Naive B cell (primary cell): ENCODE measurements at regions not wholly inside any gene's neighbourhood (a gene's known extent, or its start where the extent isn't known, plus 50 kb on each side); places are given as distances from the start of the nearest gene placed in this dataset.
"Not testable (repeated sequence)": the region's sequence is repeated elsewhere in the genome, so short reads cannot be mapped to it uniquely, and the experiment has no call there.

Source experiments
- ATAC-seq, 2 donors: fragments of 150-1000 bp; cut with Tn5 transposase; 2 replicates each; pipeline ENCODE4 v1.10.0; 2021; ENCODE audit warnings: low read depth in 2 of 2, mild to moderate bottlenecking in 2 of 2, moderate library complexity in 2 of 2
- DNase-seq: peaks from one replicate; pipeline ENCODE4 v3.0.0; 2022
- H3K27ac Mint-ChIP-seq, 6 donors: one replicate each; pipeline ENCODE4 v1.8.0; 2020 to 2022; ENCODE audit warnings: mild to moderate bottlenecking in 6 of 6, mixed read lengths in 6 of 6, moderate library complexity in 5 of 6, inconsistent platforms in 2 of 6
- H3K27me3 Mint-ChIP-seq, 3 donors: one replicate each; pipeline ENCODE4 v1.8.0; 2021 to 2022; ENCODE audit warnings: mixed read lengths in 3 of 3, mild to moderate bottlenecking in 1 of 3
- H3K36me3 Mint-ChIP-seq, 2 donors: one replicate each; pipeline ENCODE4 v1.8.0; 2020 to 2022; ENCODE audit warnings: mixed read lengths in 2 of 2, inconsistent platforms in 1 of 2, mild to moderate bottlenecking in 1 of 2
- H3K4me1 Mint-ChIP-seq, 3 donors: one replicate each; pipeline ENCODE4 v1.8.0; 2020 to 2022; ENCODE audit warnings: mixed read lengths in 3 of 3, inconsistent platforms in 1 of 3, mild to moderate bottlenecking in 1 of 3, moderate library complexity in 1 of 3
- H3K4me3 Mint-ChIP-seq, 8 donors: one replicate each; pipeline ENCODE4 v1.8.0; 2020 to 2022; ENCODE audit warnings: mild to moderate bottlenecking in 8 of 8, mixed read lengths in 8 of 8, moderate library complexity in 8 of 8, inconsistent platforms in 2 of 8
- H3K9me3 Mint-ChIP-seq, 7 donors: one replicate each; pipeline ENCODE4 v1.8.0; 2020 to 2022; ENCODE audit warnings: mixed read lengths in 7 of 7, mild to moderate bottlenecking in 5 of 7, inconsistent platforms in 2 of 7, moderate library complexity in 1 of 7

DNA sequence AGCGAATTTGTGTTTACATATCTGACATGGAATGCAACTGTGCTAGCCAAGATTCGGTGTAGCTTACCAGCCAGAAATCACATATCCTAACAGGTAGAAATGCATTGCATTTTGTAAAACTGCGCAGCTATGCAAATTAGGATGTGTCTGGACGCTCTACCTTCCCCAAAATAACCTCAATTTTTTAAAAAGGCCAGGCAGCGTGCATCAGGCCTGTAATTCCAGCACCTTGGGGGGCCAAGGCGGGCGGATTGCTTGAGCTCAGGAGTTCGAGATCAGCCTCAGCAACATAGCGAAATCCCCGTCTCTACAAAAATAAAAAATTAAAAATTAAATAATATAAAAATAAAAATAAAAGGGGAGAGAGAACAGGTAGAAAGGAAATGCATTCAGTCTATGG is 305.0 kb downstream of the TYW1 start:
- Mint-ChIP-seq H3K27me3 (no peaks in the 10 kb centered on the region), H3K9me3 (peaks cover 0 to 1% (median 0%) of the 10 kb centered on the region in 7 donors), H3K4me1 (peaks cover 10 to 23% (median 14%) of the 10 kb centered on the region in 3 donors), H3K4me3 (peak overlapping the region; percentile 90 to 97 (median 96)), H3K36me3 (peaks cover 0 to 4% of the 10 kb centered on the region in 2 donors), H3K27ac (peak overlapping the region in 4 of 6 donors; percentile 96 to 98 (median 98))
- ATAC-seq, result no peak
- no peak for DNase-seq

DNA sequence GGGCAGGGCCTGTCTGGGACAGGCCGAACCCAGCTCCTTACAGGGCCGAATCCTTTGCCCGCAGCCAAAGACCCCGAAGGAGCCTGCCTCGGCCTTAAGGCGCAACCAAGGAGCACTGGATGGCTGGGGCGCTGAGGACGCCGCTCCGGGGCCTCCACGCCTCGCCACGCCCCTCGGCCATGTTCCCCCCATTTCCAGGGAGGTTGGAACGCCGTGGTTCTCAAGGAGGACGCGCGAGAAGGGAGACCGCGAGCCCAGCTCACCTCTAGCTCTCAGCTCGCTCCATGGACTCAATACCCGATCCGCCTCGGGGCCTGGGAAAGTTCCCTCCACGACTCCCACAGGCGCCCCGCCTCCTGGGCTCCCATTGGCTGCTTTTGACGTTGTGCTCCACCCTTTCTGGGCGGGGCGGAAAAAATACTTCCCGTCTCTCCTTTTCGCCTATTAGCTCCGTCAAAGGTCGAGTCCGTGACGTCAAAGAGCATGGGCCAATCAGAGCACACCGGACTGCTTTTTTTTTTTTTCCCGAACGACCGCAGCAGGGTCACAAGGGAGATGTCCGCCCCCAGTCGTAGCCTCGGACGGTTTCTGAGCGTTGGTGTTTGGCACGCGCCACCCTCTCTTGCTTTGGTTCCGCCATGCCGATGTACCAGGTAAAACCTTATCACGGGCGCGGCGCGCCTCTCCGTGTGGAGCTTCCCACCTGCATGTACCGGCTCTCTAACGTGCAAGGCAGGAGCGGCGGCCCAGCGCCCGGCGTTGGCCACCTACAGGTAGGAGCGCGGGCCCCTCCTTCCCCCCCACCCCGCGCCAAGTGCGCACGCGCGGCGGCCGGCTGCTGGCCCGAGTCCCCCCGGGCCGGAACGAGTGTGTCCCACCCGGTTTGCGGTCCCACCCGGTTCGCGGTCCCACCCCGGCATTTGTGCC is 305.7 kb downstream of the TYW1 start:
- Mint-ChIP-seq H3K27ac (peak overlapping the region; percentile 96 to 98 (median 98)), H3K4me3 (peak overlapping the region; percentile 90 to 97 (median 96)), H3K4me1 (peaks cover 10 to 25% (median 14%) of the 10 kb centered on the region in 3 donors), H3K9me3 (peaks cover 0 to 1% (median 0%) of the 10 kb centered on the region in 7 donors), H3K27me3 (no peaks in the 10 kb centered on the region), H3K36me3 (peaks cover 0 to 4% of the 10 kb centered on the region in 2 donors)
- peak; percentile 82 to 87 for ATAC-seq
- peak; percentile 97 for DNase-seq

DNA sequence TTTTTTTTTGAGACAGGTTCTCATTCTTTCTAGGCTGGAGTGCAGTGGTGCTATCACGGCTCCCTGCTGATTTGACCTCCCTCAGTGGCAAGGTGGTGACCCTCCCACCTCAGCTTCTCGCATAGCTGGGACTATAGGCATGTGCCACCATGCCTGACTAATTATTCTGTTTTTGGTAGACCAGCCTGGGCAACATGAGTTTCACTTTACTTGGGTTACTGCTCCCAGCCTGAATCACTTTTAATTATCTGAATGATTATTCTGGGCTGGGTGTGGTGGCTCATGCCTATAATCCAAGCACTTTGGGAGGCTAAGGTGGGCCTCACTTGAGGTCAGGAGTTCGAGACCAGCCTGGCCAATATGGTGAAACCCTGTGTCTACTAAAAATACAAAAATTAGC is 308.2 kb downstream of the TYW1 start:
- peak overlapping the region in 4 of 6 donors; percentile 6 to 63 (median 37) for H3K27ac Mint-ChIP-seq
- H3K27me3 Mint-ChIP-seq, ATAC-seq, DNase-seq, H3K9me3 Mint-ChIP-seq: not testable (repeated sequence)
- peaks cover 9 to 15% of the 10 kb centered on the region in 2 donors for H3K36me3 Mint-ChIP-seq
- H3K4me3 Mint-ChIP-seq, result peak overlapping the region in 5 of 8 donors; percentile 25 to 76 (median 42)
- H3K4me1 Mint-ChIP-seq, result peaks cover 13 to 30% (median 14%) of the 10 kb centered on the region in 3 donors

DNA sequence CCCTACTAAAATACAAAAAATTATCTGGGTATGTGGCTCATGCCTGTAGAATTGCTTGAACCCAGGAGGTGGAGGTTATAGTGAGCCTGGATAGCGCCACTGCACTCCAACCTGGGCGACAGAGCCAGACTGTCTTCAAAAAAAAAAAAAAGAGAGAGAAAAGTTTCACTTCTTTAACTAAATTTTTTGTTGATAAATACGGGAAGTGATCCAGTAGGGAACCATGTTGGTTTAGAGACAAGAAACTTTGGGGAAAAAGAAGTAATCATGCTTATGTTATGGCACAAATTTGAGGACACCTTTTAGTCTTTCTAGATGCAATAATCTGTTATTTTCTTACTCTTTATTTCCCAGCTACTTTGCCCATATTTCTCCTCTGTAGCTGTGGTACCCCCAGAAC is 309.7 kb downstream of the TYW1 start:
- Mint-ChIP-seq H3K9me3 (peaks cover 0 to 1% (median 0%) of the 10 kb centered on the region in 7 donors), H3K27me3 (no peaks in the 10 kb centered on the region), H3K4me1 (peaks cover 14 to 26% (median 15%) of the 10 kb centered on the region in 3 donors), H3K36me3 (peaks cover 21 to 27% of the 10 kb centered on the region in 2 donors), H3K4me3 (peak overlapping the region in 1 of 8 donors; percentile 24), H3K27ac (no peak overlapping the region)
- DNase-seq (no peak), ATAC-seq (no peak)

DNA sequence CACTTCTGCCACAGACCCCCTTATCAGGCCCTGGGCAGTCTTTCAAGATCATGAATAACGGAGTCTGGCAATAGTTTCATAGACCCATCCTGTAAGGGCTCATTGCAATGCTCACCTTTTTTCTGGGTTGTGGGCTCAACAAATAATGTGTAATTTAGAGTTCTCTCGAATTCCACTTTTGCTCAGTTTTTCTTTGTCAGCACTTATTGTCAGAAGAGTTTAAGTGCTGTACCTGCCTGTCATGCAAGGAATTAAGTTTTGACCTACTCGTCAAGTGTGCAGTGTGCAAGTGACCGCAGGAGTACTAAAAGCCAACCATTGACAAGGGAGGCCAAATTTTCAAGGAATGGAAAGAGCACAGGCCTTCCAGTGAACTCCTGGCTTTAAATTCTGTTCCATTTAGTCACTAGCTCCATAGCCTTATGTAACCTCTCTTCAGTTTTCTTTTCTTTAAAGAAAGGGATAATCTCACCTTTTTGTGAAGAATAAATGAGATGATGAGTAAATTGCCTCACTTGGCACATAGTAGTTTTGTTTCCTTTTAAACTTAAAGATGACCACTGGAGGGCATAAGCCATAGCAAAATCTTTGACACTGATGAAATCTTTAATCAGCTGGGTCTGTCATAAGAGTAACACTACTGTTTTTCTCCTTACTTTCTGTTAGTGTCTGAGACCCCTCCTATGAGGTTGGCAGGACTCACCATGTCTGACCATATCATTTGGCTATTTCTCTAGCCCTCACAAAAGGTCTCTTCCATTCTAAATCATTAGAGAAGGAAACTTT is 313.3 kb downstream of the TYW1 start:
- no peak overlapping the region for H3K27ac Mint-ChIP-seq
- no peaks in the 10 kb centered on the region for H3K27me3 Mint-ChIP-seq
- H3K9me3 Mint-ChIP-seq, result no peaks in the 10 kb centered on the region
- no peak for ATAC-seq
- DNase-seq, result no peak
- peaks cover 5 to 23% (median 15%) of the 10 kb centered on the region in 3 donors for H3K4me1 Mint-ChIP-seq
- peaks cover 31 to 41% of the 10 kb centered on the region in 2 donors for H3K36me3 Mint-ChIP-seq
- no peak overlapping the region for H3K4me3 Mint-ChIP-seq

DNA sequence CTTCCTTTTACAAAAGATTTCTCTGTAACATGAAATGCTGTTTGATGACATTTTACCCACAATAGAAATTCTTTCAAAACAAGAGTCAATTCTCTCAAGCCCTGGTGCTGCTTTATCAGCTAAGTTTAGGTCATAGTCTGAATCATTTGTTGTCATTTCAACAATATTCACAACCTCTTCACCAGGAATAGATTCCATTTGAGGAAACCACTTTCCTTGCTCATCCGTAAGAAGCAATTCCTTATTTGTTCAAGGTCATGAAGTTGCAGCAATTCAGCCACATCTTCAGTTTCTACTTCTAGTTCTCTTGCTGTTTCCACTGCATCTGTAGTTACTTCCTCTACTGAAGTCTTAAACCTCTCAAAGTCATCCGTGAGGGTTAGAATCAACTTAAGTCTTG is 315.3 kb downstream of the TYW1 start:
- no peaks in the 10 kb centered on the region for H3K9me3 Mint-ChIP-seq
- H3K4me3 Mint-ChIP-seq, result no peak overlapping the region
- no peak for ATAC-seq
- H3K27me3 Mint-ChIP-seq, result no peaks in the 10 kb centered on the region
- peak overlapping the region in 1 of 6 donors; percentile 33 for H3K27ac Mint-ChIP-seq
- H3K4me1 Mint-ChIP-seq, result peaks cover 0 to 17% (median 13%) of the 10 kb centered on the region in 3 donors
- peaks cover 31 to 43% of the 10 kb centered on the region in 2 donors for H3K36me3 Mint-ChIP-seq
- DNase-seq, result no peak

DNA sequence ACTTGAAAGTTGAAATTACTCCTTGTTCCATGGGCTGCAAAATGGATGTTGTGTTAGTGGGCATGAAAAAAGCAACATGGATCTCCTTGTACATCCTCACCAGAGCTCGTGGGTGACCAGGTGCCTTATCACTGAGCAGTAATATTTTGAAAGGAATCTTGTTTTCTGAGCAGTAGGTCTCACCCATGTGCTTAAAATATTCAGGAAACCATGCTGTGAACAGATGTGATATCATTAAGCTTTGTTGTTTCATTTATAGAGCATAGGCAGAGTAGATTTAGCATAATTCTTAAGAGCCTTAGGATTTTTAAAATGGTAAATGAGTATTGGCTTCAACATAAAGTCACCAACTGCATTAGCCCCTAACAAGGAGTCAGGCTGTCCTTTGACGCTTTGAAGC is 316.6 kb downstream of the TYW1 start:
- no peak for ATAC-seq

DNA sequence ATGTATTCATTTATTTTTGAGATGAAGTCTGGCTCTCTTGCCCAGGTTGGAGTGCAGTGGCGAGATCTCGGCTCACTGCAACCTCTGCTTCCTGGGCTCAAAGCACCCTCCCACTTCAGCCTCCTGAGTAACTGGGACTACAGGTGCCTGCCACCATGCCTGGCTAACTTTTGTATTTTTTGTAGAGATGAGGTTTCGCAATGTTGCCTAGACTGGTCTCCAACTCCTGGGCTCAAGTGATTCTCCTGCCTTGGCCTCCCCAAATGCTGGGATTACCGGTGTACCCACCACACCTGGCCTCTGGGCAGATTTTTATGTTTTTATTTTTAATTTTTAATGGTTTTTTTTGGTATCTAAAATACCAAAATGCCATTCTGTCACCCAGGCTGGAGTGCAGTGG is 320.3 kb downstream of the TYW1 start:
- ATAC-seq, result not testable (repeated sequence)

More for the DNA sequence above, 316.6 kb downstream of the TYW1 start:
- Mint-ChIP-seq H3K9me3 (no peaks in the 10 kb centered on the region), H3K4me1 (peaks cover 0 to 17% (median 9%) of the 10 kb centered on the region in 3 donors), H3K27me3 (no peaks in the 10 kb centered on the region), H3K27ac (no peak overlapping the region), H3K36me3 (peaks cover 31 to 43% of the 10 kb centered on the region in 2 donors), H3K4me3 (no peak overlapping the region)
- DNase-seq, result no peak

DNA sequence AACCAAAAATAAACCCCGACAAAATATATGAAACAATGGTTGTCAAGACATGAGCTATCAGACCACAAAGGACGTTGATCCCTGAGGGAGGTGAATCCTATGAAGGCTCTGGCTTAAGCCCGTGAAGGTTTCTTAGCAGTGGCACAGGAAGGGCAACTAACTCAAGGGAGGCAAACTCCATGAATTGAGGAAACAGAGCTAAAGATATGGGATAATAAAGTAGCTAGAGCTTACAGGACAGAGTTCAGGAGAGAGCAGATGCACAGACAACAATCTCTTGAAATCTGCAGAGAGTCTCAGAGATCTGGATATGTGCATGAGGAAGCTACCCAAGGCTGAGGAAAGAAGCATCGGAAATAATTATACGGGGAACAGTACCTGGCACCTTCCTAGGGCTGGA is 331.6 kb downstream of the TYW1 start:
- not testable (repeated sequence) for H3K27me3 Mint-ChIP-seq, H3K4me1 Mint-ChIP-seq, DNase-seq, ATAC-seq, H3K27ac Mint-ChIP-seq, H3K4me3 Mint-ChIP-seq, H3K9me3 Mint-ChIP-seq, H3K36me3 Mint-ChIP-seq

More for the DNA sequence above, 320.3 kb downstream of the TYW1 start:
- H3K36me3 Mint-ChIP-seq, result peaks cover 6 to 21% of the 10 kb centered on the region in 2 donors
- not testable (repeated sequence) for H3K4me1 Mint-ChIP-seq, H3K27ac Mint-ChIP-seq, H3K4me3 Mint-ChIP-seq, H3K9me3 Mint-ChIP-seq, H3K27me3 Mint-ChIP-seq, DNase-seq

DNA sequence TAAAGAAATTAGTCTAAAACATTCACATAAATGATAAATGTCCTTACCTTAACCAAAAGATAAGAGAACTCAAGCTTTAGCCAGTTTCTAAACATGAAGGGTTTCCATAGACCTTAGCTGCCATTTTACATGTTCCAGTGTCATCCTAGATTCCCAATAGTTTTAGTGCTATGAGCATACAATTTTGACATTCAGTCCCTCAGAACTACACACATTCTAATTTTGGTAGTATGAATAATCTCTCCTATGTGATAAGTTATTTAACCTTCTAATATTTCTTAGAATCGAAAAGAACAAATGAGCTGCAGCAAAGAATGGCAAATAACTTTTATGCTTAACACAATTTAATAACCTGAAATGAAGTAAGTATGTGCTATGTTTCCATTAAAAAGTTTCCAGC is 338.5 kb downstream of the TYW1 start:
- ATAC-seq, DNase-seq, H3K36me3 Mint-ChIP-seq, H3K27me3 Mint-ChIP-seq, H3K4me1 Mint-ChIP-seq, H3K27ac Mint-ChIP-seq, H3K4me3 Mint-ChIP-seq, H3K9me3 Mint-ChIP-seq: not testable (repeated sequence)

DNA sequence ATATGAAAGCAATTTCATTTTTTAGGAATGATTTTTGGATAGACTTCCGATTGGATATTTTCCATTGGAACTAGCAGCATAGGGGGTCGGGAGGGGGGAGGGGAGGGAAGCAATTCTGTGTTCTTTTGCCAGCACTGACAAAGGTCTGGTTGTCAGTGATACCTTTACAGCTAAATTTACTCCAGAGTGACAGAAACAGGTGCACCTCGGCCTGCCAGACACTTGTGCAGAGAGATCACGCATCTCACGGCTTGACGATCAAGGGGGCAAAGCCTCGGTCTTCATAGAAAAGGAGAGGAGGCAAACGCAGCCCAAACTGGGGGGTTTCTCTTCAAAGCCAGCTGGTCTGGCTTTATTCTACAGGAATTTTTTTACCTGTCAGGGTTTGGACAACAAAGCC is 339.0 kb downstream of the TYW1 start:
- not testable (repeated sequence) for H3K9me3 Mint-ChIP-seq, H3K27ac Mint-ChIP-seq, H3K4me3 Mint-ChIP-seq

DNA sequence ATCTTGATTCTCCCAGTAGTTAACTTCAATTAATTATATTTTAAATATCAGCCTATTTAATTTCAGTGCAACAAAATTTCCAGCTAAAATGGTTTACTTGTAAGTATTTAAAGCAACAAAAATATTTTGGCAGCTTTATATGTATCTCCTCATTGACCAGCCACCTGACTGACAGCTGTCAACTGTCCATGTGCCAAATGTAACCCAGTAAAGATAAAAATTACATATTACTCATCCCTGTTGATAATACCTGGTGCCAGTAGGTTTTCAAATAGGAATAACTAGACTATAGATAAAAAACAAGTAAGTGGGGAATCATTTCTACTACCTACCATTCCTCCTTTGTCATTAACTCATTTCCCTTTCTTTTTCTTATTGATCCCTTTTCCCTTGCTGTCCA is 341.9 kb downstream of the TYW1 start:
- not testable (repeated sequence) for H3K9me3 Mint-ChIP-seq, ATAC-seq, H3K27me3 Mint-ChIP-seq, H3K4me3 Mint-ChIP-seq, DNase-seq, H3K4me1 Mint-ChIP-seq
- H3K36me3 Mint-ChIP-seq, result peaks cover 13 to 19% of the 10 kb centered on the region in 2 donors
- peak overlapping the region in 1 of 6 donors; percentile 61 for H3K27ac Mint-ChIP-seq

More for the DNA sequence above, 339.0 kb downstream of the TYW1 start:
- ATAC-seq, DNase-seq, H3K27me3 Mint-ChIP-seq, H3K4me1 Mint-ChIP-seq, H3K36me3 Mint-ChIP-seq: not testable (repeated sequence)

DNA sequence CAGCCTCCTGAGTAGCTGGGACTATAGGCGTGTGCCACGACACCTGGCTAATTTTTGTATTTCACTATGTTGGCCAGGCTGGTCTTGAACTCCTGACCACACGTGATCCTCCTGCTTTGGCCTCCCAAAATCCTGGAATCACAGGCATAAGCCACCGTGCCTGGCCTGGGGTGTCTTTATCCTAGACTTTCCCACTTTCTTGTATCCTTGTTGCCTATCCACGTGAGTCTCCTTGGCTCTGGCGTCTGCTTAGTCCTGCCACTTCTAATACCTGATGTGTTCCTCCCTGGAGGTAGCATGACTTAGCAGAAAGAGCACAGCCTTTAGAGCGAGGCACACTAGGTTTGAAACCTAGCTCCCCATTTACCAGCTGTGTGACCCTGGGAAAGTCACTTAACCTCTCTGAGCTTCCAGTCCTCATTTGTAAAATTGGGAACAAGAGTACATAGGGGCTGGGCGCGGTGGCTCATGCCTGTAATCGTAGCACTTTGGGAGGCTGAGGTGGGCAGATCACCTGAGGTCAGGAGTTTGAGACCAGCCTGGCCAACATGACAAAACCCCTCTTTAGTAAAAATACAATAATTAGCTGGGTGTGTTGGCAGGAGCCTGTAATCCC is 344.6 kb downstream of the TYW1 start:
- H3K4me1 Mint-ChIP-seq, result peaks cover 0 to 3% (median 0%) of the 10 kb centered on the region in 3 donors
- H3K27ac Mint-ChIP-seq, result no peak overlapping the region
- DNase-seq (no peak), ATAC-seq (no peak)
- no peaks in the 10 kb centered on the region for H3K27me3 Mint-ChIP-seq
- H3K36me3 Mint-ChIP-seq, result peaks cover 28 to 42% of the 10 kb centered on the region in 2 donors
- peaks cover 0 to 15% (median 3%) of the 10 kb centered on the region in 7 donors for H3K9me3 Mint-ChIP-seq
- H3K4me3 Mint-ChIP-seq, result no peak overlapping the region
